Mucosa of stomach (tissue), 1 donor: ENCODE measurements at regions not wholly inside any gene's neighbourhood (a gene's known extent, or its start where the extent isn't known, plus 50 kb on each side); places are given as distances from the start of the nearest gene placed in this dataset.

Experiments
- H3K27me3 ChIP-seq: one replicate; pipeline ENCODE4 v1.7.0; 2013; ENCODE audit warnings: mild to moderate bottlenecking, low read length; ENCODE audit not compliant: control insufficient read depth, insufficient read depth
- H3K36me3 ChIP-seq: one replicate; pipeline ENCODE4 v1.7.0; 2013; ENCODE audit warnings: low read length; ENCODE audit not compliant: control insufficient read depth, insufficient read depth
- H3K4me1 ChIP-seq: one replicate; pipeline ENCODE4 v1.7.0; 2013; ENCODE audit warnings: mild to moderate bottlenecking, low read length; ENCODE audit not compliant: control insufficient read depth, insufficient read depth
- H3K4me3 ChIP-seq: one replicate; pipeline ENCODE4 v1.7.0; 2013; ENCODE audit warnings: low read length
- H3K9ac ChIP-seq: one replicate; pipeline ENCODE4 v1.7.0; 2013; ENCODE audit warnings: mild to moderate bottlenecking, low read length, moderate library complexity
- H3K9me3 ChIP-seq: one replicate; pipeline ENCODE4 v1.7.0; 2013; ENCODE audit warnings: mild to moderate bottlenecking, low read length, moderate library complexity; ENCODE audit not compliant: control insufficient read depth
- donor health status: Pancreatic carcinoma.

DNA sequence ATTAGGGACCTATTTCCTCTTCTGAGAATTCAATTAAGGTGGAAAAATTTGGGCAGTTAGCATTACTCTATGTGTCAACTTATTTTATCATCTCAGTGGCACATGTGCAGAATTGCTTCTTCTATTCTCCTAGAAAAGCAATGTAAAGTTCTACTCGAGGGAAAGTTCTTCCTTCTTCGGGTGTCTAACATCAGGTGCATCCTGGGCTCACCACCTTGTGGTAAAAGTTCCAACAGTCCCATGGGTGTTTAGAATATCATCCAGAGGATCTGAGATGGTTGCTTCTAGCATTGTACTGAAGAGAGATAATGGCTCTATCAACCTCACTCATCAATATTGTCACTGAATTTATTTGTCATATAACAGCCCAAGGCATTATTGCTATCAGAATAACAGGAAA, 969.7 kb downstream of the PDHA2 start:
- no peaks in the 10 kb centered on the region for H3K27me3 ChIP-seq
- H3K9me3 ChIP-seq = no peaks in the 10 kb centered on the region
- H3K4me3 ChIP-seq = no peak overlapping the region
- no peaks in the 10 kb centered on the region for H3K4me1 ChIP-seq
- no peak overlapping the region for H3K9ac ChIP-seq
- no peaks in the 10 kb centered on the region for H3K36me3 ChIP-seq

DNA sequence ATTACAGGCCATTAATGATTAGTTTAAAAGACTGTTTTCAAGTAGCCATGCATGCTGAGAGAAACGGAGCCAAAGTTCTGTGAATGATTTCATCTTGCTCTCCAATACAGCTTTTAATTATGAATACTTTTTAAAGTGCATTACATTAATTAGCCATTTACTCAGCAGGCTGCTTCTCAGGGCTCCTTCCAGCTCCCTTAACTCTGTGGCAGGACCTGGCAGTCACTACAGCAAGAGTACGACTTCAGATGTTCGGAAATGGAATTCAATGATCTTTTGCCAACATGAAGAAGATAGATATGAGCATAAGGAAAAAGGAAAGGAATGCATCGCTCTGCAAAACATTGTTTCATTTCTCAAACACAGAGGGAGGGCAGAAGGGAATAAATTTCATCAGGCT, 987.2 kb downstream of the PDHA2 start:
- no peaks in the 10 kb centered on the region for H3K36me3 ChIP-seq
- H3K4me3 ChIP-seq = no peak overlapping the region
- no peaks in the 10 kb centered on the region for H3K4me1 ChIP-seq
- H3K9me3 ChIP-seq = no peaks in the 10 kb centered on the region
- H3K9ac ChIP-seq = no peak overlapping the region
- no peaks in the 10 kb centered on the region for H3K27me3 ChIP-seq

DNA sequence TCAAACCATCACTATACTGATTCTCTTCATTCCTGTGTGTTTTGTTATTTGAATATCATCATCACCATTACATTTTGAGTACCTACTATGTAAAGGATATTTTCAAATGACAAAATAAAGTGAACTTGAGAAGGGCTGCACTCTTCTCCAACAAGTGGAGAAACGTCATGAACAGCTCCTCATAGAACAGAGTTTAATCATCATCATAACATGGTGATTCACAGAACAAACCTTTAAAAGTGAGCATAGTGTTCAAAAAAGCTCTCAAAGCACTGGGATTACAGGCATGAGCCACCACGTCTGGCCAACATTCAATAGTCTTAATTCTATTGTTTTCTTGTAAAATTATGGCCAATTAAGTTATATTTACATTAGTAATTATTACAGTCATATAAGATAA, 993.9 kb downstream of the PDHA2 start:
- Histone ChIP-seq H3K36me3 (no peaks in the 10 kb centered on the region), H3K4me1 (no peaks in the 10 kb centered on the region), H3K4me3 (no peak overlapping the region), H3K27me3 (no peaks in the 10 kb centered on the region), H3K9me3 (no peaks in the 10 kb centered on the region), H3K9ac (no peak overlapping the region)

DNA sequence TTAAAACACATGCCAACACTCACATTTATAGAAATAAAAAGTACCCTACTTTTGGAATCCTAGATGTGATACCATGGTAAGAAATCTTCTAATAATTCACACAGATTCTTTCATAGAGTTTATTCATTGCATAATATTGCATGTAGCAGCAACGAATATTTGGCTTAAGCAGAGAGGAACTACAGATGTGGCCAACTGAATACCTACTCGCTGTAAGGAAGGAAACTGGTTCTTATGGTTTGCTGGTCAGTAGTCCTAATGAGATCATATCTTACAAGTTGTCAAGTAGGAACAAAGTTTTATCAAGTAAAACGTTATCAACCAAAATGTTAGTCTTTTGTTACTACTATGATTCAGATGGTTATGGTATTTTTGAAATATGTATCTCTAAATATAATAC, 996.1 kb downstream of the PDHA2 start:
- H3K9ac ChIP-seq = no peak overlapping the region

DNA sequence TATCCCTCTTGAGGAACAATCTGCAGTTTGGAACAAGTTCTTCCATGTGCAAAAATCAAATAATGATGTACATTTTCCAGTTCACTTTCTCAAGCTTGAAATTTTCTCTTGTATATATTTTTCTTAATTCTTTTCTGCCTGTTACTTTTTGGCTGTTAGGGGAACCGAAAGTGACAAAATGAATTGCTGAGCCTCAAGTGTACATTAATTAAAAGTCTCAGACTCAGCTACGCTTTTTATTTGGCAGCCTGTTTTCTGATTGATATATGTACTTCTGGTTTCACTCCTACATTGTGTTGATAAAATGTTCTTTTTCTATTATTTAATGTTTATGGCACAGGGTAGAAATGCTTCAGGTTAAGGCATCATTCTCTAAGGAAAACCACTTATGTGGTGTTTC, 999.5 kb downstream of the PDHA2 start:
- H3K4me1 ChIP-seq = no peaks in the 10 kb centered on the region
- no peak overlapping the region for H3K9ac ChIP-seq
- no peaks in the 10 kb centered on the region for H3K9me3 ChIP-seq
- no peaks in the 10 kb centered on the region for H3K27me3 ChIP-seq
- H3K4me3 ChIP-seq = no peak overlapping the region
- no peaks in the 10 kb centered on the region for H3K36me3 ChIP-seq

More for the DNA sequence above, 996.1 kb downstream of the PDHA2 start:
- Histone ChIP-seq H3K36me3 (no peaks in the 10 kb centered on the region), H3K4me3 (no peak overlapping the region), H3K27me3 (no peaks in the 10 kb centered on the region), H3K4me1 (no peaks in the 10 kb centered on the region), H3K9me3 (no peaks in the 10 kb centered on the region)

DNA sequence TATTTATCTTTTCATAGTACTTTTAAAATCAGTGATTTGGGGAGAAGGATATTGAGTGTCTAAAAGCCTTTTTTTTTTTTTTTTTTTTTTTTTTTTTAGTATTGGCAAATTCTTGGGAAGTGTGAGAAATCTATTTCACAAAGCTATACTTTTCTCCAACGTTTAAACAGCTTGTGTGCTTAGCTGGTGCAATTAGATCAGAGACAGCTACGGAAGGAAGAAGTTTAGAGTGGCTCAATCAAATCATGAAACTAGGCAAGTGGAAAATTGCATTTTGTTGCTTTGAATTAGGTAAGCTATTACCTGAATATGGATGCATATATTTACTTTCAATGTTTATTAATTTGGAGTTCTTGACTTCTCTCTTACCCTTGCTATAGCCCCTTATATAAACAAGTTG, 1001.9 kb downstream of the PDHA2 start:
- no peaks in the 10 kb centered on the region for H3K27me3 ChIP-seq
- no peaks in the 10 kb centered on the region for H3K36me3 ChIP-seq
- H3K9ac ChIP-seq = no peak overlapping the region
- H3K4me3 ChIP-seq = no peak overlapping the region
- H3K9me3 ChIP-seq = no peaks in the 10 kb centered on the region
- no peaks in the 10 kb centered on the region for H3K4me1 ChIP-seq

DNA sequence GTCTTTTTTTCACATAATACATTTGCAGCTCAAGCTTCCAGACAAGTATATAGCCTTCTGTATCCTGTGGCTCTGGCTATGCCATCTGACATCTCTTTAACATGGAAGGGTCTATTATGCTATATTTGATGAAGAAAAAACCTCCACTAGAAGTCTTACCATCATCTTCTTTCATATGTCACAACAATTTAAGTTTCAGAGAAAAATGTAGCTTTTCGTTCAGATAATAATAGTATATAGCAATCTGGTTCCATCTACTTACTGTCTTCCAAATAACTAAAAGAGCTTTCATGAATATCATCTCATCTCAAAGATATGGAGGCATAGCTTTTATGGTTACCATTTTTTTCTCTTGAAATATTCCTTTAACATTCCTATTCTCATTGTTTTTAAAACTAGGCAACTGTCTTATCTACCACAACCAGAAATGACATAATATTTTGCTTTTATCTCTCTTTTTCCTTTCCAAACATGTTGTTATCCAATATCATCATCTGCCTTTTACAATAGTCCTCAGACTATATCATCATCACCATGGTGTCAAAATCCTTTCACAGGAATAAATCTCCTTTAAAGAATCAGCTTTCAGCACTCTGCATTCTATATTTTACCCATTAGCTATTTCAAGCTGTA, 1005.1 kb downstream of the PDHA2 start:
- no peaks in the 10 kb centered on the region for H3K27me3 ChIP-seq
- no peak overlapping the region for H3K9ac ChIP-seq
- H3K4me3 ChIP-seq = no peak overlapping the region
- H3K36me3 ChIP-seq = no peaks in the 10 kb centered on the region
- no peaks in the 10 kb centered on the region for H3K9me3 ChIP-seq
- H3K4me1 ChIP-seq = no peaks in the 10 kb centered on the region

- Histone ChIP-seq H3K9ac (no peak overlapping the region), H3K27me3 (no peaks in the 10 kb centered on the region), H3K4me1 (no peaks in the 10 kb centered on the region), H3K36me3 (no peaks in the 10 kb centered on the region), H3K4me3 (no peak overlapping the region), H3K9me3 (no peaks in the 10 kb centered on the region)
Measured at GRCh38 chr4:96845819-96846218, 1005.9 kb downstream of the PDHA2 start.

- H3K27me3 ChIP-seq = no peaks in the 10 kb centered on the region
- H3K4me3 ChIP-seq = no peak overlapping the region
- no peaks in the 10 kb centered on the region for H3K4me1 ChIP-seq
- H3K9ac ChIP-seq = no peak overlapping the region
- H3K9me3 ChIP-seq = no peaks in the 10 kb centered on the region
- no peaks in the 10 kb centered on the region for H3K36me3 ChIP-seq
Measured at GRCh38 chr4:96874657-96875056, 1034.8 kb downstream of the PDHA2 start.

GRCh38 chr4:96879527-96879926, 1039.6 kb downstream of the PDHA2 start:
- H3K9me3 ChIP-seq = no peaks in the 10 kb centered on the region
- no peak overlapping the region for H3K4me3 ChIP-seq
- H3K9ac ChIP-seq = no peak overlapping the region
- no peaks in the 10 kb centered on the region for H3K27me3 ChIP-seq
- H3K36me3 ChIP-seq = no peaks in the 10 kb centered on the region
- no peaks in the 10 kb centered on the region for H3K4me1 ChIP-seq

GRCh38 chr4:96887857-96888256, 1048.0 kb downstream of the PDHA2 start:
- H3K4me3 ChIP-seq = no peak overlapping the region
- H3K36me3 ChIP-seq = no peaks in the 10 kb centered on the region
- no peak overlapping the region for H3K9ac ChIP-seq
- no peaks in the 10 kb centered on the region for H3K27me3 ChIP-seq
- no peaks in the 10 kb centered on the region for H3K9me3 ChIP-seq
- H3K4me1 ChIP-seq = no peaks in the 10 kb centered on the region

GRCh38 chr4:96894621-96895020, 1054.7 kb downstream of the PDHA2 start:
- Histone ChIP-seq H3K4me3 (no peak overlapping the region), H3K4me1 (no peaks in the 10 kb centered on the region), H3K27me3 (no peaks in the 10 kb centered on the region), H3K36me3 (no peaks in the 10 kb centered on the region), H3K9me3 (no peaks in the 10 kb centered on the region), H3K9ac (no peak overlapping the region)

GRCh38 chr4:96895826-96896225, 1055.9 kb downstream of the PDHA2 start:
- no peak overlapping the region for H3K4me3 ChIP-seq
- H3K36me3 ChIP-seq = no peaks in the 10 kb centered on the region
- H3K27me3 ChIP-seq = no peaks in the 10 kb centered on the region
- H3K9ac ChIP-seq = no peak overlapping the region
- no peaks in the 10 kb centered on the region for H3K9me3 ChIP-seq
- H3K4me1 ChIP-seq = no peaks in the 10 kb centered on the region
